HTR-8/SVneo (cell line): ENCODE measurements at regions not wholly inside any gene's neighbourhood (a gene's known extent, or its start where the extent isn't known, plus 50 kb on each side); places are given as distances from the start of the nearest gene placed in this dataset.
"Not testable (repeated sequence)": the region's sequence is repeated elsewhere in the genome, so short reads cannot be mapped to it uniquely, and the experiment has no call there.

Experiments
- DNase-seq: peaks from one replicate; pipeline ENCODE4 v3.0.0; 2011; ENCODE audit warnings: low spot score, mixed read lengths; ENCODE audit not compliant: insufficient read length
- FAIRE-seq: peaks from 2 replicates; lab custom pipeline; 2011; peaks lifted over from hg19 to GRCh38; lab: Jason Lieb, UNC

DNA sequence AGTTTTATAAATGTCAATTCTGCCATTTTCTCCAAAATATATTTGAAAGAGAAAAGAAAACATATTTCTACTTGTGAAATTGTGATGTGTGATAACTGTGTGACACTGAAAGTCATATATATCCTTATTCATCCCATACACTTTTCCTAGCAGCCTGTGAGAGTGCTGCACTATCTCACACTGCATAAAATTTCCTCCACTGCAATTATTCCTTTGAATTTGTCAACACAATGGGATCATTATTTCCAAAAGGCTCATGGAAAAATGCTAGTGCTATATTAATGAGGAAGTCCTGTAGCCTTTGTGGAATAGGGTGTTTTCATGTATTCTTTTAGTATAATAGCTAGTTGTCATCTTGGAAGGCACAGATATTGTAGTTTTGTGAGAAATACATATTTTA lies 504.1 kb downstream of the RPL10L start:
- no peak for DNase-seq
- FAIRE-seq = no peak

- FAIRE-seq (no peak), DNase-seq (no peak)
Observed at GRCh38 chr14:46147024-46147423, 504.6 kb downstream of the RPL10L start.

- no peak for DNase-seq
- FAIRE-seq = no peak
Observed at GRCh38 chr14:46140445-46140844, 511.1 kb downstream of the RPL10L start.

DNA sequence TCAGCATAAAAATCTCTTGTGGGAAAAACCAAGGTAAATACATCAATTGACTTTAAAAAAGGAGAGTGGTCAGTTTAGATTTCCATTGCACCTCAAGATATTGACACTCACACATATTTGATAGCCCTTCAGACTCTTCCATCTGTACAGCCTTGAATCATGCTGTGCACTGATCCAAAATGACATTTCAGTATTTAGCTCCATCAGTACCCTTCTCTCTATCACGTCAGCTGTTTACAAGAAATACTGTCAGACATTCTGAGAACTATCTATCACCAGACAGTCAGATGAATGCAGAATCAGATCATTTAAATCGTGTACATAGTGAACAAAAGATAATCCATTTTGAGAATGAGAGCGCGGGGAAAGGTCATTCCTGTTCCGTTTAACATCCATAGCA lies 511.9 kb downstream of the RPL10L start:
- no peak for FAIRE-seq
- DNase-seq = no peak

GRCh38 chr14:46137786-46138185 lies 513.8 kb downstream of the RPL10L start:
- FAIRE-seq = no peak

DNA sequence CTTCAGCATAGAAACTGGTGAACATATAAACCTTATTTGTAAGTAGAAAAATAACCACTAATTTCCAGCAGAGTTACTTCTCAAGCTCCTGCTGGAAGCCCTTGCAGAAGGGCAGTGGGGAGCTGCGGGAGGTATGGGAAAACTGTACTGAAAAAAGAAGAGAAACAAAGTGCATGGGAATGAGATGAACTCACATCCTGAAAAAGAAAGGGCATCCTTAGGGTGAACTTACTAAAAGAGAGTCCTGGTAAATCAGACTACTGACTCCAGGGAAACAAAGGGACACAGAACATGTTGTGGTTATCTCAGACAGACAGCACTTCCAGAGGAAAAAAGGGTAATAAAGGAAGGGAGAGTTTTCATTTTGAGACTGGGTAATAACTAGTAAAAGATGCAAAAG lies 515.1 kb downstream of the RPL10L start:
- DNase-seq = no peak
- no peak for FAIRE-seq

More at GRCh38 chr14:46137786-46138185, 513.8 kb downstream of the RPL10L start:
- no peak for DNase-seq

DNA sequence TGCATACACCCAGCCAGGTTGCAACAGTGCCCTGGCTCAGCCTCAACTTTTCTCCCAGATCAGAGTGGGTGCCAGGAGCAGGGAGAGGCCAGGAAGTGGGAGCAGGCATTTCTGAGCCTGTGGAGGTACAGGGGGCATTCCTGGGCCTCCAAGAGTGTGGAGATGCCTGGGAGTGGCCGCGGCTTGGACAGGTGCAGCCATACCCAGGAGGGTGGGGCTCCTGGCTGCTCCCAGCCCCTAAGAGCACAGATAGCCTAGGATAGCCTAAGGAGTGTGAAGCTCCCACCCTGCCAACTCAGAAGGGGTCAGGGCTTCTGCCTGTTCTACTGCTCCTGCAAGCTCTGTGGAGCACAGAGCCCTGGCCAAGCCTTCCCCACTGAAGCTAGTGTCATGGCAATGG lies 543.4 kb downstream of the RPL10L start:
- FAIRE-seq = no peak
- DNase-seq = no peak

DNA sequence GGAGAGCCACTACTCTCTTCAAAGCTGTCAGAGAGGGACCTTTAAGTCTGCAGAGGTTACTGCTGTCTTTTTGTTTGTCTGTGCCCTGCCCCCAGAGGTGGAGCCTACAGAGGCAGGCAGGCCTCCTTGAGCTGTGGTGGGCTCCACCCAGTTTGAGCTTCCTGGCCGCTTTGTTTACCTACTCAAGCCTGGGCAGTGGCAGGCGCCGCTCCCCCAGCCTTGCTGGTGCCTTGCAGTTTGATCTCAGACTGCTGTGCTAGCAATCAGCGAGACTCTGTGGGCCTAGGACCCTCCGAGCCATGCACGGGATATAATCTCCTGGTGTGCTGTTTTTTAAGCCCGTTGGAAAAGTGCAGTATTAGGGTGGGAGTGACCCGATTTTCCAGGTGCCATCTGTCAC lies 550.7 kb downstream of the RPL10L start:
- not testable (repeated sequence) for FAIRE-seq, DNase-seq

GRCh38 chr14:46091819-46092218 lies 559.8 kb downstream of the RPL10L start:
- FAIRE-seq (no peak), DNase-seq (no peak)

- no peak for DNase-seq
- FAIRE-seq = no peak
Observed at GRCh38 chr14:46087604-46088003, 564.0 kb downstream of the RPL10L start.

DNA sequence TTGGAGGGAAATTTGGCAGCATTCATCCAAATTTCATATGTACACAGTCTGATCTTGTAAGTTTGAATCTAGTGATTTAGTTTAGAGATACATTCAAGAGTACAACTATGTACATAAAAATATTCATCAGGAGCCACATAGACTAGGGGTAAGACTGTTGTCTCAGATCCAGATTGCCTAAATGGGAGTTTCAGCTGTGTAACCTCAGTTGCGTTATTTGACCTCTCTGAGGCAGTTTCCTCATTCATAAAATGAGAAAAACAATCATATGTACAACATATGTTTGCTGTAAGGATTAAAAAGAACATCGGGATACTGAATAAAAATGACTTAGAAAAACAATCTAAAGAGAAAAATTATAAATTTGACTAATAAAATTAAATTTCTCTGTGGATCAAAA lies 577.5 kb downstream of the RPL10L start:
- no peak for FAIRE-seq
- DNase-seq = no peak

- DNase-seq = no peak
Observed at GRCh38 chr14:46063872-46064271, 587.7 kb downstream of the RPL10L start.

DNA sequence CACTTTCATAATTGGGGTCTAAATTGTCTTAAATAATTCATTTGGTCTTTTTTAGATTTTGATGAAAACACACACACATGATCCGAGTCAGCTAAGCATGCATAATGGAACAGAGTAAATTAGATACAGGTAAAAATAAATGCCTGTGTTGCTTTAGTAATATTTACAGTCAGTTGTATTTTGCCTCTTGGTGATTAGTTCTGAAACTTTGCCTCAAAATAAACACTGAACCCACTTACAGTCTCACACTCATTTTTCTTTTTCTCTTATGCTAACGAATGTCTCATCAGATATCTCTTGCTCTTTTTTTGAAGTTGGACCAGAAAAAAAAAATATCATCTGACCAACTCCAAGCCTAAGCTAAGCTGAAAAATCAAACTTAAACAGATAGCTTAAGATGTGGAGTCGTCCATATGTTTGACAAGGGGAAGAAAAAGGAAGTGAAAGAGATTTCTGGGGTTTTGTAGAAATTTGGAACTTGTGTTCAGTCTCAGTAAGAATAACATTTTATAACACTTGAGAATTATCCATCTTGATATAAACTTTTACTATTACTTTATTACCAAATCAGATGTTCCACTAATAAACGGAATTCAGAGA lies 592.5 kb downstream of the RPL10L start:
- no peak for DNase-seq
- no peak for FAIRE-seq

More at GRCh38 chr14:46063872-46064271, 587.7 kb downstream of the RPL10L start:
- no peak for FAIRE-seq

- FAIRE-seq = no peak
Observed at GRCh38 chr14:46057799-46058198, 593.8 kb downstream of the RPL10L start.

DNA sequence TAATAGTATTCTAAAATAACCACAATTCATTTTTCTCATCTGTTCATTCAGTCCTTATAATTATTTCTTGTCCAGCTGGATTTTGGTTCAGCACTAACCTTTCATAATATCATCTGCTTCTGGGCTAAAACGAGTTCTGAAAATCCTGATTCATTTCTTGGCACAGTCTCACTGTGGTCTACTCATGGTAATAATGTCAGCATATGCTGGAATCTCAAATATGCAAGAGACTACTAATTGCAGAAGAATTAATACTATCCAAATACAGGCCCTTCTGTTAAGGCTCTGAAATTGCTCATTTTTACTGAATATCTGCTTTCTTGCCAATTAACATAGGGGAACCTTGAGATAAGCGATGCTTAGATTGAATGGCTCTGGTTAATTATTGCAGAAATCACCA lies 597.1 kb downstream of the RPL10L start:
- no peak for FAIRE-seq
- peak; percentile 4 for DNase-seq

More at GRCh38 chr14:46057799-46058198, 593.8 kb downstream of the RPL10L start:
- DNase-seq = no peak

GRCh38 chr14:46053221-46053620 lies 598.4 kb downstream of the RPL10L start:
- DNase-seq (no peak), FAIRE-seq (no peak)

DNA sequence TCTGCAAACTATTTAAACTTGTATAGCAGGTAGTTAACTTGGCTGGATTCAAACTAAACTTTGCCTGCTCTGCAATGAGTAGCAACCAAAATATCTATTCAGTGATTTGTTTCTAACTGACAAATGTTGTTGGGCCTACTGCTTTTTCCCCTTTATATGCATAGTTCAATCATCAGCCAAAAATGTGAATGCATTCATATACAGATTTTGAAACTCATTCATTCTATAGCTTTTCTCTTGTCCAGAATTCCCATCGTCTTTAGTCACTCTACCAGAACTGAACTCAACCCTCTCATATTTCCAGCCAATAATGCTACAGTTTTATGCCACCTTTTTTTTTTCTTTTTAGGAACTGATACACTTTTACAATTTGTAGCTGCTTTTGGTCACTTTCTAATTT lies 599.8 kb downstream of the RPL10L start:
- no peak for FAIRE-seq
- DNase-seq = no peak

- DNase-seq (peak; percentile 4), FAIRE-seq (peak; percentile 38)
Observed at GRCh38 chr14:46048127-46048526, 603.5 kb downstream of the RPL10L start.

DNA sequence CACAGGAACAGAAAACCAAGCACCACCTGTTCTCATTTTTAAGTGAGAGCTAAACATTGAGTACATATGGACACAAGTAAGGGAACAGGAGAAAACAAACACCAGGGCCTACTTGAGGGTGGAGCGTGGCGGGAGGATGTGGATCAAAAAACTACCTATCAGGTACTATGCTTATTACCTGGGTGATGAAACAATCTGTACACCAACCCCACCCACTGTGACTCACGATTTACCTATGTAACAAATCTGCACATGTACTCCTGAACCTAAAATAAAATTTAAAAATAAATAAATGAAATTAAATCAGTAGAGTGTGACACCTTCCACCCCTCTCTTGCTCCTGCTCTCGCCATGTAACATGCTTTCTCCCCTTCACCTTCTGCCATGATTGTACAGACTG lies 615.5 kb downstream of the RPL10L start:
- FAIRE-seq = no peak

DNA sequence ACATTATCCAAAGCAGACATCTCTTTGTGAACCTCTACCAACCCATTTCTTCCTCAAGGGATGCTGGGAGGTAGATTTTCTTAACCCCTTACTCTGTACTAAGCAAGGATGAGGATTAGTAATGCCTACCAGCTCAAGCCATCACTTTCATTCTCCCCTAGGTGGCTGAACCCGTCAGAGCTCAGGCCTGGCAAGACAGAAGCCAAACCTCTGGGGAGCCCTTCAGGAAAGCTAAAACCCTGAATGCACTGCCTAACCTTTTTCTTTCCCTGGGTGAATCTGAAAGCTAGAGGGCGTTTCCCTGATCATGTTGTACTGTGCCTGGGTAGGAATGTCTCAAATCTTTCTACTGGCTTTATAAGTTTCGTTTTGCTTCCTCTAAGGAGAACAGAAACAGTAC lies 617.3 kb downstream of the RPL10L start:
- no peak for DNase-seq
- FAIRE-seq = no peak

More for the DNA sequence above, 615.5 kb downstream of the RPL10L start:
- DNase-seq = no peak

DNA sequence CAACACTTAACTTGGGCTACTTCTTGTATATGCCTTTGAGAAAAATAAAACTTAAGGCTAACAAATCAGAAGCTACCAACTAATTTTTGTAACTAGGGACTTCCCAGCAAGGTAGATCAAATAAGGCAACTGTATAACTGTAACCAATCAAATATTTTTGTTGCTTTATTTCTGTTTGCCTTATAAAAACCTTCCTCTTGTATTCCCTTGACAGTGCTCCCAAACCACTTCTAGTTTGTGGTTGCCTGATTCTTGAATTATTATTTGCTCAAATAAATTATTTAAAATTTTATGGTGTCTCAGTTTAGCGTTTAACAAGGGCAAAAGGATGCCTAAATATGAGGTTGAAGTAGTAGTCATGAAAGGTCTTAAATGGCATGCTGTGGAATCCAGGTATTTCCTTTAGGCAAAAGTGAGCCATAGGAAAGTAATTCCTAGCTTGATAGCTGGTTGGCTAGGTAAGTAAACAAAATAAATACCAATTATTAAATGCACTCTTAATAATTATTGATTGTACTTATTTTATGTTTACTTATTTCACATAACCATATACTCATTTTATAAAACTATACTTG lies 632.6 kb downstream of the RPL10L start:
- FAIRE-seq (no peak), DNase-seq (no peak)

- DNase-seq (no peak), FAIRE-seq (no peak)
Observed at GRCh38 chr14:46008348-46008747, 643.2 kb downstream of the RPL10L start.
